C4-2B (cell line): ENCODE measurements at regions not wholly inside any gene's neighbourhood (a gene's known extent, or its start where the extent isn't known, plus 50 kb on each side); places are given as distances from the start of the nearest gene placed in this dataset.
"Not testable (repeated sequence)": the region's sequence is repeated elsewhere in the genome, so short reads cannot be mapped to it uniquely, and the experiment has no call there.

Source experiments
- ZFX ChIP-seq: fragments of 450-650 bp; IDR thresholded peaks from 2 replicates; pipeline ENCODE4 v1.6.1; 2017
- TF ChIP-seq, protein P1 (sequence below): fragments of 450-650 bp; conservative IDR thresholded peaks from 2 replicates; pipeline ENCODE4 v1.5.1; 2017; ENCODE audit warnings: mild to moderate bottlenecking

DNA sequence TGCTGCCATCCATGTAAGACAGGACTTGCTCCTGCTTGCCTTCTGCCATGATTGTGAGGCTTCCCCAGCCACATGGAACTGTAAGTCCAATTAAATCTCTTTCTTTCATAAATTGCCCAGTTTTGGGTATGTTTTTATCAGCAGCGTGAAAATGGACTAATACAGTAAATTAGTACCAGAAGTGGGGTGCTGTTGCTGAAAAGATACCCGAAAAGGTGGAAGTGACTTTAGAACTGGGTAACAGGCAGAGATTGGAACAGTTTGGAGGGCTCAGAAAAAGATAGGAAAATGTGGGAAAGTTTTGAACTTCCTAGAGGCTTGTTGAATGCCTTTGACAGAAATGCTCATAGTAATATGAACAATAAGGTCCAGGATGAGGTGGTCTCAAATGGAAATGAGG, 253.3 kb downstream of the YTHDC2 start:
- TF ChIP-seq, protein P1, sequence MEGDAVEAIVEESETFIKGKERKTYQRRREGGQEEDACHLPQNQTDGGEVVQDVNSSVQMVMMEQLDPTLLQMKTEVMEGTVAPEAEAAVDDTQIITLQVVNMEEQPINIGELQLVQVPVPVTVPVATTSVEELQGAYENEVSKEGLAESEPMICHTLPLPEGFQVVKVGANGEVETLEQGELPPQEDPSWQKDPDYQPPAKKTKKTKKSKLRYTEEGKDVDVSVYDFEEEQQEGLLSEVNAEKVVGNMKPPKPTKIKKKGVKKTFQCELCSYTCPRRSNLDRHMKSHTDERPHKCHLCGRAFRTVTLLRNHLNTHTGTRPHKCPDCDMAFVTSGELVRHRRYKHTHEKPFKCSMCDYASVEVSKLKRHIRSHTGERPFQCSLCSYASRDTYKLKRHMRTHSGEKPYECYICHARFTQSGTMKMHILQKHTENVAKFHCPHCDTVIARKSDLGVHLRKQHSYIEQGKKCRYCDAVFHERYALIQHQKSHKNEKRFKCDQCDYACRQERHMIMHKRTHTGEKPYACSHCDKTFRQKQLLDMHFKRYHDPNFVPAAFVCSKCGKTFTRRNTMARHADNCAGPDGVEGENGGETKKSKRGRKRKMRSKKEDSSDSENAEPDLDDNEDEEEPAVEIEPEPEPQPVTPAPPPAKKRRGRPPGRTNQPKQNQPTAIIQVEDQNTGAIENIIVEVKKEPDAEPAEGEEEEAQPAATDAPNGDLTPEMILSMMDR, result not testable (repeated sequence)
- not testable (repeated sequence) for TF ChIP-seq ZFX
